ENCODE measurements at regions not wholly inside any gene's neighbourhood (a gene's known extent, or its start where the extent isn't known, plus 50 kb on each side); places are given as distances from the start of the nearest gene placed in this dataset.

- TF ChIP-seq CHD7 (IDR thresholded peaks at IDR 0.05; ENCODE audit: insufficient replicate concordance, low read length) (no peak), KDM1A (IDR thresholded peaks at IDR 0.05; ENCODE audit: borderline replicate concordance, low read length) (no peak), CBX5 (IDR thresholded peaks at IDR 0.05; ENCODE audit: low read depth, low read length) (no peak), EGR1 (IDR thresholded peaks at IDR 0.05; ENCODE audit: borderline replicate concordance, low read depth, low read length) (no peak), KDM5A (IDR thresholded peaks at IDR 0.05; ENCODE audit: low read length) (no peak), EZH2 (IDR thresholded peaks at IDR 0.05; ENCODE audit: low read depth, low read length, severe bottlenecking) (no peak), RNF2 (IDR thresholded peaks at IDR 0.05; ENCODE audit: borderline replicate concordance, low read depth, low read length, missing control alignments, poor library complexity, severe bottlenecking) (no peak)
Measured at GRCh38 chr5:97839341-97840086, 656.5 kb upstream of the RIOK2 start (continued).

All from H1 (cell line).